Neural progenitor cell (in vitro differentiated cells): ENCODE measurements at regions not wholly inside any gene's neighbourhood (a gene's known extent, or its start where the extent isn't known, plus 50 kb on each side); places are given as distances from the start of the nearest gene placed in this dataset.
"Not testable (repeated sequence)": the region's sequence is repeated elsewhere in the genome, so short reads cannot be mapped to it uniquely, and the experiment has no call there.

Source experiments
- DNase-seq: peaks from one replicate; pipeline ENCODE4 v3.0.0-alpha.2; 2016; ENCODE audit warnings: low spot score
- H2AFZ ChIP-seq: fragments of 200-600 bp; sonication (generic); replicated peaks from 2 replicates; pipeline ENCODE4 v1.6.1; 2016; ENCODE audit warnings: antibody characterized with exemption
- H3F3A ChIP-seq: fragments of 200-600 bp; sonication (generic); 2 replicates; pipeline ENCODE4 v1.6.1; 2016; ENCODE audit warnings: antibody characterized with exemption, low read depth
- H3K27ac ChIP-seq: fragments of 200-600 bp; sonication (generic); 2 replicates; pipeline ENCODE4 v1.5.1; 2016; ENCODE audit warnings: mild to moderate bottlenecking
- H3K27me3 ChIP-seq: fragments of 200-600 bp; sonication (generic); 2 replicates; pipeline ENCODE4 v1.6.1; 2016; ENCODE audit warnings: mild to moderate bottlenecking, moderate library complexity
- H3K36me3 ChIP-seq: fragments of 200-600 bp; sonication (generic); 2 replicates; pipeline ENCODE4 v1.5.1; 2016
- H3K4me1 ChIP-seq: fragments of 200-600 bp; sonication (generic); 2 replicates; pipeline ENCODE4 v1.6.1; 2016; ENCODE audit warnings: mixed run types
- H3K4me2 ChIP-seq: fragments of 200-600 bp; sonication (generic); 2 replicates; pipeline ENCODE4 v1.6.1; 2016
- H3K4me3 ChIP-seq: fragments of 200-600 bp; sonication (generic); 2 replicates; pipeline ENCODE4 v1.5.1; 2016
- H3K79me2 ChIP-seq: fragments of 200-600 bp; sonication (generic); 2 replicates; pipeline ENCODE4 v1.6.1; 2016; ENCODE audit warnings: low read depth
- H3K9ac ChIP-seq: fragments of 200-600 bp; sonication (generic); 2 replicates; pipeline ENCODE4 v1.6.1; 2016
- H3K9me3 ChIP-seq: fragments of 200-600 bp; sonication (generic); 2 replicates; pipeline ENCODE4 v1.5.1; 2016; ENCODE audit warnings: low read depth
- H4K20me1 ChIP-seq: fragments of 200-600 bp; sonication (generic); 2 replicates; pipeline ENCODE4 v1.6.1; 2016; ENCODE audit warnings: low read depth
- H3K27ac Mint-ChIP-seq: 3 replicates; pipeline ENCODE4 v1.8.0; 2021; ENCODE audit warnings: mixed read lengths
- H3K27me3 Mint-ChIP-seq: 2 replicates; pipeline ENCODE4 v1.8.0; 2022; ENCODE audit warnings: low read depth, mild to moderate bottlenecking, inconsistent platforms, moderate library complexity, mixed read lengths; ENCODE audit not compliant: insufficient read depth
- H3K36me3 Mint-ChIP-seq: 3 replicates; pipeline ENCODE4 v1.8.0; 2021; ENCODE audit warnings: mixed read lengths
- H3K4me1 Mint-ChIP-seq: 3 replicates; pipeline ENCODE4 v1.8.0; 2021; ENCODE audit warnings: mixed read lengths
- H3K4me3 Mint-ChIP-seq: 3 replicates; pipeline ENCODE4 v1.8.0; 2021; ENCODE audit warnings: mild to moderate bottlenecking, moderate library complexity, mixed read lengths
- H3K9me3 Mint-ChIP-seq: 3 replicates; pipeline ENCODE4 v1.8.0; 2020; ENCODE audit warnings: mixed read lengths
- CTCF ChIP-seq: fragments of 200-600 bp; sonication (generic); IDR thresholded peaks from 2 replicates; pipeline ENCODE4 v1.5.1; 2017; ENCODE audit warnings: antibody characterized with exemption, mild to moderate bottlenecking
- EZH2 ChIP-seq: fragments of 200-600 bp; sonication (generic); IDR thresholded peaks from 2 replicates; pipeline ENCODE4 v1.6.1; 2017; ENCODE audit warnings: antibody characterized with exemption, mild to moderate bottlenecking, moderate library complexity
- EZH2phosphoT487 ChIP-seq: fragments of 200-600 bp; sonication (generic); IDR thresholded peaks from 2 replicates; pipeline ENCODE4 v1.6.1; 2017; ENCODE audit warnings: antibody characterized with exemption

- Histone ChIP-seq H3K79me2 (no peaks in the 10 kb centered on the region), H3K4me3 (no peak overlapping the region), H3F3A (no peaks in the 10 kb centered on the region), H3K4me2 (no peak overlapping the region), H4K20me1 (no peaks in the 10 kb centered on the region), H3K9me3 (no peaks in the 10 kb centered on the region), H3K27ac (no peak overlapping the region), H3K36me3 (no peaks in the 10 kb centered on the region), H3K9ac (no peak overlapping the region), H2AFZ (peak overlapping the region; percentile 63), H3K27me3 (no peaks in the 10 kb centered on the region), H3K4me1 (no peaks in the 10 kb centered on the region)
- no peak for TF ChIP-seq CTCF
- TF ChIP-seq EZH2: no peak
- TF ChIP-seq EZH2phosphoT487: no peak
- Mint-ChIP-seq H3K4me3 (no peak overlapping the region), H3K27me3 (peaks cover 3% of the 10 kb centered on the region), H3K9me3 (no peaks in the 10 kb centered on the region), H3K4me1 (no peaks in the 10 kb centered on the region), H3K27ac (no peak overlapping the region), H3K36me3 (no peaks in the 10 kb centered on the region)
- no peak for DNase-seq
Measured at GRCh38 chr6:68189217-68189815, 445.8 kb upstream of the ADGRB3 start.

- Mint-ChIP-seq H3K9me3 (no peaks in the 10 kb centered on the region), H3K4me1 (no peaks in the 10 kb centered on the region), H3K27me3 (peaks cover 3% of the 10 kb centered on the region), H3K36me3 (no peaks in the 10 kb centered on the region), H3K27ac (no peak overlapping the region), H3K4me3 (no peak overlapping the region)
- no peaks in the 10 kb centered on the region for H3K79me2 ChIP-seq
- H4K20me1 ChIP-seq: no peaks in the 10 kb centered on the region
- H3K9ac ChIP-seq: no peak overlapping the region
- H2AFZ ChIP-seq: no peak overlapping the region
- H3K4me1 ChIP-seq: no peaks in the 10 kb centered on the region
- DNase-seq: peak; percentile 49
- no peak overlapping the region for H3K4me2 ChIP-seq
- no peaks in the 10 kb centered on the region for H3F3A ChIP-seq
- H3K36me3 ChIP-seq: no peaks in the 10 kb centered on the region
- no peak for TF ChIP-seq CTCF
- peak; percentile 93 for TF ChIP-seq EZH2phosphoT487
- TF ChIP-seq EZH2: no peak
- no peaks in the 10 kb centered on the region for H3K27me3 ChIP-seq
- H3K27ac ChIP-seq: no peak overlapping the region
- no peak overlapping the region for H3K4me3 ChIP-seq
- H3K9me3 ChIP-seq: no peaks in the 10 kb centered on the region
Measured at GRCh38 chr6:68186870-68187269, 448.2 kb upstream of the ADGRB3 start.

GRCh38 chr6:68182386-68182785, 452.7 kb upstream of the ADGRB3 start:
- Histone ChIP-seq H3K9me3 (no peaks in the 10 kb centered on the region), H3K27me3 (no peaks in the 10 kb centered on the region), H3K79me2 (no peaks in the 10 kb centered on the region), H4K20me1 (no peaks in the 10 kb centered on the region), H3K9ac (no peak overlapping the region), H3K4me1 (no peaks in the 10 kb centered on the region), H3K27ac (no peak overlapping the region), H2AFZ (no peak overlapping the region), H3K4me2 (no peak overlapping the region), H3K36me3 (no peaks in the 10 kb centered on the region), H3K4me3 (no peak overlapping the region), H3F3A (no peaks in the 10 kb centered on the region)
- Mint-ChIP-seq H3K27me3 (no peaks in the 10 kb centered on the region), H3K36me3 (no peaks in the 10 kb centered on the region), H3K4me3 (no peak overlapping the region), H3K27ac (no peak overlapping the region), H3K9me3 (no peaks in the 10 kb centered on the region), H3K4me1 (no peaks in the 10 kb centered on the region)
- TF ChIP-seq EZH2phosphoT487: no peak
- TF ChIP-seq CTCF: no peak
- TF ChIP-seq EZH2: no peak
- no peak for DNase-seq

GRCh38 chr6:68181027-68181426, 454.1 kb upstream of the ADGRB3 start:
- not testable (repeated sequence) for H3K27me3 ChIP-seq, H3K27ac Mint-ChIP-seq, DNase-seq, H3K36me3 Mint-ChIP-seq, H3K36me3 ChIP-seq, H3K4me1 Mint-ChIP-seq, H3K4me1 ChIP-seq, H3K9me3 Mint-ChIP-seq, H3K9ac ChIP-seq, H3K4me3 ChIP-seq, H3K4me3 Mint-ChIP-seq, H4K20me1 ChIP-seq, H3K9me3 ChIP-seq, H2AFZ ChIP-seq, H3K27me3 Mint-ChIP-seq, H3K4me2 ChIP-seq, H3K79me2 ChIP-seq, H3F3A ChIP-seq, H3K27ac ChIP-seq
